ENCODE measurements at regions not wholly inside any gene's neighbourhood (a gene's known extent, or its start where the extent isn't known, plus 50 kb on each side); places are given as distances from the start of the nearest gene placed in this dataset.

DNA sequence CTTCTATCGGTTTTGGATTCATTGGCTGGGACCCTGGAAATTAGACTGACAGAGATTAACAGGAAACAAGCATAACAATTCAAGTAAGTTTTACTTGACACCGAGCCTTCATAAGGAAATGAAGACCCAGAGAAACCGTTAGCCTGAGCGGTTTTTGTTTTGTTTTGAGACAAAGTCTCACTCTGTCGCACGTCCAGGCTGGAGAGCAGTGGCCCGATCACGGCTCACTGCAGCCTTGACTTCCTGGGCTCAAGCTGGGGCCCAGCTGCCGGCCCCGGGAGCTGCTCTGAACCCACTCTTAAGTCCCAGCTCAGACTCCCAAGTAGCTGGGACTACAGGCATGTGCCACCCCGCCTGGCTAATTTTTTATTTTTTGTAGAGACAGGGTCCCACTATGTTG, 321.3 kb downstream of the SEC14L1 start:
- TF ChIP-seq TAF1 (IDR thresholded peaks at IDR 0.05; ENCODE audit: borderline replicate concordance, insufficient read depth, low read length) (no peak), POLR2AphosphoS5 (IDR thresholded peaks at IDR 0.05; ENCODE audit: low read depth, low read length) (no peak), SIN3A (IDR thresholded peaks at IDR 0.05; ENCODE audit: borderline replicate concordance, insufficient read depth, low read length) (no peak), FOXP2 (optimal IDR thresholded peaks at IDR 0.05; ENCODE audit: borderline replicate concordance, extremely low read depth, extremely low read length, insufficient read depth) (no peak)
- TF ChIP-seq, protein P1, sequence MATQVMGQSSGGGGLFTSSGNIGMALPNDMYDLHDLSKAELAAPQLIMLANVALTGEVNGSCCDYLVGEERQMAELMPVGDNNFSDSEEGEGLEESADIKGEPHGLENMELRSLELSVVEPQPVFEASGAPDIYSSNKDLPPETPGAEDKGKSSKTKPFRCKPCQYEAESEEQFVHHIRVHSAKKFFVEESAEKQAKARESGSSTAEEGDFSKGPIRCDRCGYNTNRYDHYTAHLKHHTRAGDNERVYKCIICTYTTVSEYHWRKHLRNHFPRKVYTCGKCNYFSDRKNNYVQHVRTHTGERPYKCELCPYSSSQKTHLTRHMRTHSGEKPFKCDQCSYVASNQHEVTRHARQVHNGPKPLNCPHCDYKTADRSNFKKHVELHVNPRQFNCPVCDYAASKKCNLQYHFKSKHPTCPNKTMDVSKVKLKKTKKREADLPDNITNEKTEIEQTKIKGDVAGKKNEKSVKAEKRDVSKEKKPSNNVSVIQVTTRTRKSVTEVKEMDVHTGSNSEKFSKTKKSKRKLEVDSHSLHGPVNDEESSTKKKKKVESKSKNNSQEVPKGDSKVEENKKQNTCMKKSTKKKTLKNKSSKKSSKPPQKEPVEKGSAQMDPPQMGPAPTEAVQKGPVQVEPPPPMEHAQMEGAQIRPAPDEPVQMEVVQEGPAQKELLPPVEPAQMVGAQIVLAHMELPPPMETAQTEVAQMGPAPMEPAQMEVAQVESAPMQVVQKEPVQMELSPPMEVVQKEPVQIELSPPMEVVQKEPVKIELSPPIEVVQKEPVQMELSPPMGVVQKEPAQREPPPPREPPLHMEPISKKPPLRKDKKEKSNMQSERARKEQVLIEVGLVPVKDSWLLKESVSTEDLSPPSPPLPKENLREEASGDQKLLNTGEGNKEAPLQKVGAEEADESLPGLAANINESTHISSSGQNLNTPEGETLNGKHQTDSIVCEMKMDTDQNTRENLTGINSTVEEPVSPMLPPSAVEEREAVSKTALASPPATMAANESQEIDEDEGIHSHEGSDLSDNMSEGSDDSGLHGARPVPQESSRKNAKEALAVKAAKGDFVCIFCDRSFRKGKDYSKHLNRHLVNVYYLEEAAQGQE (IDR thresholded peaks at IDR 0.05; ENCODE audit: insufficient read depth in 1 of 2, low read depth in 2 of 2, low read length in 2 of 2): no peak

Measured in PFSK-1 (cell line).